Esophagus (tissue), 2 donors: ENCODE measurements at regions not wholly inside any gene's neighbourhood (a gene's known extent, or its start where the extent isn't known, plus 50 kb on each side); places are given as distances from the start of the nearest gene placed in this dataset.
"Not testable (repeated sequence)": the region's sequence is repeated elsewhere in the genome, so short reads cannot be mapped to it uniquely, and the experiment has no call there.

Experiments used
- H3K27ac ChIP-seq, 2 donors: one replicate each; pipeline ENCODE4 v1.5.1; 2013; ENCODE audit warnings: low read depth in 2 of 2, mild to moderate bottlenecking in 2 of 2, inconsistent platforms in 1 of 2, low read length in 1 of 2, moderate library complexity in 1 of 2
- H3K27me3 ChIP-seq, 2 donors: one replicate each; pipeline ENCODE4 v1.6.1; 2013; ENCODE audit warnings: low read length in 2 of 2, control low read depth in 1 of 2, mild to moderate bottlenecking in 1 of 2; ENCODE audit not compliant: insufficient read depth in 2 of 2, control insufficient read depth in 1 of 2
- H3K36me3 ChIP-seq, 2 donors: one replicate each; pipeline ENCODE4 v1.6.1; 2013; ENCODE audit warnings: low read length in 1 of 2; ENCODE audit not compliant: control insufficient read depth in 2 of 2, insufficient read depth in 2 of 2
- H3K4me1 ChIP-seq, 2 donors: one replicate each; pipeline ENCODE4 v1.6.1; 2013; ENCODE audit warnings: low read length in 1 of 2; ENCODE audit not compliant: control insufficient read depth in 2 of 2, insufficient read depth in 2 of 2
- H3K4me3 ChIP-seq, 2 donors: one replicate each; pipeline ENCODE4 v1.5.1; 2013; ENCODE audit warnings: low read length in 2 of 2, mild to moderate bottlenecking in 2 of 2, low read depth in 1 of 2, moderate library complexity in 1 of 2
- H3K9me3 ChIP-seq, 2 donors: one replicate each; pipeline ENCODE4 v1.6.1; 2013; ENCODE audit warnings: mild to moderate bottlenecking in 2 of 2, low read depth in 1 of 2, low read length in 1 of 2, moderate library complexity in 1 of 2; ENCODE audit not compliant: control insufficient read depth in 2 of 2, insufficient read depth in 1 of 2
- WGBS, 2 donors: extraction: QIAGEN DNeasy Blood & Tissue Kit; methylation state at CpG; one replicate each; pipeline ENCODE4 v1.1.7; 2013; 5-methylcytosine and 5-hydroxymethylcytosine counted together
- donor health status: healthy with polysubstance abuse.
- donor health status: Bipolar disorder and iron deficiency.

DNA sequence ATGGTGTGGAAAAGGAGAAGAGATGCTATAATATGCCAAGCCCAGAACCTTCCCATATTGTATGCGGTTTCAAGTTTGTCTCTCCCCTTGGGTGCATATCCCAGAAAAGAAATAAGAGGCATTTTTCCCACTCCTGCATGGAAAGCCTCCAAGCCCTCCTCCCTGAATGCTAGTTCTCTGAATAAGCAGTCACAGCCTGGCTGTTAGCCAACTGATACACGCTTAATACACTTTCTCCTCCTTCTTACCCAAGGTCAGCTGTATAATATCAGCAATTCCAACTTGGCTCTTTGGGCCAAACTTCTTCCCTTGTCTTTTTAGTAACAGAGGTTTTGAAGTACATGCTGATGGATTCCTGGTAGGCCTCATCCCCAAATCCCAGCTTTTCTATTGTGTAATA lies 440.1 kb downstream of the EPHA7 start:
- H3K27ac ChIP-seq, result no peak overlapping the region

DNA sequence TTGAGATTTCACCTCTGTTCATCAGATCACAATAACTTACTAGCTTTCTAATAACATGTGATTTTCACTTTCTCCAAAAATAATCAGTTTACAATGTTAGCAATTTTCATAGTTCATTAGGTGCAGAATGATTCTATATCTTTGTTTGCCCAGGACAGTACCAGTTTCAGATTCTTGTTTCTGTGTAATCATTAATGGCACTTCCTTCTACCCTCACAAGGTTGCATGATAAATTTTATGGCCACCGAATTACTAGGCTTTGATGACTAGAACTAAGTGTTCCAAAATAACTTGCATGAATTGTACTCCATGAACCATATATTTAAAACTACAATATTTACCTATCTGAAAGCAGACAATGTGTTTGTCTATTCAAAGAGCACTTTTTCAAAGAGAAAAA lies 442.3 kb downstream of the EPHA7 start:
- no peaks in the 10 kb centered on the region for H3K27me3 ChIP-seq

More for the DNA sequence above, 440.1 kb downstream of the EPHA7 start:
- WGBS, 2 donors, result 63 to 85% methylated on average over 2 of the region's 2 CpGs
- H3K4me1 ChIP-seq, result no peaks in the 10 kb centered on the region
- no peaks in the 10 kb centered on the region for H3K27me3 ChIP-seq
- H3K4me3 ChIP-seq, result no peak overlapping the region
- no peaks in the 10 kb centered on the region for H3K36me3 ChIP-seq
- H3K9me3 ChIP-seq, result peaks cover 0 to 2% of the 10 kb centered on the region in 2 donors

GRCh38 chr6:92967362-92967761 lies 452.0 kb downstream of the EPHA7 start:
- Histone ChIP-seq H3K9me3 (no peaks in the 10 kb centered on the region), H3K4me1 (no peaks in the 10 kb centered on the region), H3K27ac (no peak overlapping the region), H3K27me3 (no peaks in the 10 kb centered on the region), H3K4me3 (no peak overlapping the region), H3K36me3 (no peaks in the 10 kb centered on the region)

More for the DNA sequence above, 442.3 kb downstream of the EPHA7 start:
- Histone ChIP-seq H3K27ac (no peak overlapping the region), H3K9me3 (peaks cover 0 to 2% of the 10 kb centered on the region in 2 donors), H3K36me3 (no peaks in the 10 kb centered on the region), H3K4me1 (no peaks in the 10 kb centered on the region), H3K4me3 (no peak overlapping the region)
- 39 to 42% methylated on average over 1 of the region's 1 CpG for WGBS, 2 donors

- Histone ChIP-seq H3K9me3 (peaks cover 0 to 3% of the 10 kb centered on the region in 2 donors), H3K36me3 (no peaks in the 10 kb centered on the region), H3K4me3 (no peak overlapping the region), H3K27ac (no peak overlapping the region), H3K4me1 (no peaks in the 10 kb centered on the region), H3K27me3 (no peaks in the 10 kb centered on the region)
- 62 to 73% methylated on average over 1 of the region's 1 CpG for WGBS, 2 donors
Measured at GRCh38 chr6:92962846-92963245, 456.5 kb downstream of the EPHA7 start.

- H3K4me1 ChIP-seq, H3K36me3 ChIP-seq, H3K27me3 ChIP-seq, H3K27ac ChIP-seq, H3K9me3 ChIP-seq, H3K4me3 ChIP-seq: not testable (repeated sequence)
- 83 to 84% methylated on average over 7 of the region's 7 CpGs for WGBS, 2 donors
Measured at GRCh38 chr6:92952111-92952510, 467.2 kb downstream of the EPHA7 start.

- Histone ChIP-seq H3K4me1 (no peaks in the 10 kb centered on the region), H3K27me3 (no peaks in the 10 kb centered on the region), H3K27ac (no peak overlapping the region), H3K9me3 (no peaks in the 10 kb centered on the region), H3K36me3 (no peaks in the 10 kb centered on the region), H3K4me3 (no peak overlapping the region)
- WGBS, 2 donors, result 82 to 84% methylated on average over 3 of the region's 3 CpGs
Measured at GRCh38 chr6:92945799-92946198, 473.6 kb downstream of the EPHA7 start.

GRCh38 chr6:92944132-92944531 lies 475.2 kb downstream of the EPHA7 start:
- Histone ChIP-seq H3K4me1 (no peaks in the 10 kb centered on the region), H3K27ac (no peak overlapping the region)
- 85 to 86% methylated on average over 1 of the region's 1 CpG for WGBS, 2 donors

DNA sequence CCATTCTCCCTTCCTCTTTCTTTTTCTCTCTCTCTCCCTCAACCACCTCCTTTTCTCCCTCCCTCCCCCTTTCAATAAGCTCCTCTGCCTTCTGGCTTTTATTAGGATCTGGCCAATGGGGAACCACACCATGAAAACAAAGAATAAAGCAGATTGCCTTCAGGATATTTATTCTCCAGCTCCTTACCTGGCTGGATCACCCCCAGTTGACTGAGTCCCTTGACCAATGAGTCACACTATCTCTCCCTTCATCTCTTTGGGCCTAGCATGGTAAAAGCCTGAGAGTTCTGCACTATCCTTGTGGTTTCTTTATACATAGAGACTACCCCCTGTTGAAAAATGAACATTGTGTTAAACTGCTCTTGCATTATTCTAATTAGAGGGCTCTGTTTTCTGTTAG lies 476.8 kb downstream of the EPHA7 start:
- Histone ChIP-seq H3K27me3 (no peaks in the 10 kb centered on the region), H3K4me1 (no peaks in the 10 kb centered on the region), H3K4me3 (no peak overlapping the region), H3K27ac (no peak overlapping the region), H3K36me3 (no peaks in the 10 kb centered on the region), H3K9me3 (no peaks in the 10 kb centered on the region)

More at GRCh38 chr6:92944132-92944531, 475.2 kb downstream of the EPHA7 start:
- Histone ChIP-seq H3K36me3 (no peaks in the 10 kb centered on the region), H3K9me3 (no peaks in the 10 kb centered on the region), H3K27me3 (no peaks in the 10 kb centered on the region), H3K4me3 (no peak overlapping the region)

GRCh38 chr6:92934625-92935024 lies 484.7 kb downstream of the EPHA7 start:
- WGBS, 2 donors, result 89 to 90% methylated on average over 1 of the region's 1 CpG

DNA sequence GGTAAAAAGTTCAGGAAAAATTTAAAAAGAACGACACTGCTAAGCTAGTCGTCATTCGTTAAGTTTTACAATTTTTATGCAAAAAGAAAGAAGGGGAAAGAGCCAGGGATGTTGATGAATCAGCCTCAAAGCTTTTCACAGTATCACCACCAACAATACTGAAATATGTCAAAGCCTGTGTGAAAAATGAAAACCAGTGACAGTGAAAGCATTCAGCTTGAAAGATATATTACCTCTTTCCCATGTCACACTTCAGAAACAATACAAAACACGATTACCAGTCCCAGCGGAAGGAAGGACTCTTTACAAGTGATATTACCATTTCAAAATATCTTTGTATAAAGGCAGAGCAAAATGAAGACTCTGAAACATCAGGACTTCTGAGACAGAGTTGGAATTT lies 489.2 kb downstream of the EPHA7 start:
- 56 to 71% methylated on average over 5 of the region's 5 CpGs for WGBS, 2 donors
- H3K36me3 ChIP-seq, result no peaks in the 10 kb centered on the region

More at GRCh38 chr6:92934625-92935024, 484.7 kb downstream of the EPHA7 start:
- Histone ChIP-seq H3K4me1 (no peaks in the 10 kb centered on the region), H3K27ac (no peak overlapping the region), H3K27me3 (no peaks in the 10 kb centered on the region), H3K36me3 (no peaks in the 10 kb centered on the region), H3K9me3 (peaks cover 0 to 5% of the 10 kb centered on the region in 2 donors), H3K4me3 (no peak overlapping the region)

More for the DNA sequence above, 489.2 kb downstream of the EPHA7 start:
- Histone ChIP-seq H3K27me3 (no peaks in the 10 kb centered on the region), H3K4me3 (no peak overlapping the region), H3K27ac (no peak overlapping the region), H3K9me3 (peaks cover 0 to 5% of the 10 kb centered on the region in 2 donors), H3K4me1 (no peaks in the 10 kb centered on the region)
